ENCODE measurements at regions not wholly inside any gene's neighbourhood (a gene's known extent, or its start where the extent isn't known, plus 50 kb on each side); places are given as distances from the start of the nearest gene placed in this dataset.

GRCh38 chr21:38646213-38646837, 148.0 kb upstream of the ERG start:
- TF ChIP-seq CTCF (IDR thresholded peaks at IDR 0.05) = no peak
- no peak for TF ChIP-seq POLR2A (IDR thresholded peaks at IDR 0.05)
